DND-41 (cell line): ENCODE measurements at regions not wholly inside any gene's neighbourhood (a gene's known extent, or its start where the extent isn't known, plus 50 kb on each side); places are given as distances from the start of the nearest gene placed in this dataset.

Source experiments
- CTCF ChIP-seq: IDR thresholded peaks from 2 replicates; pipeline ENCODE4 v1.5.1; 2012; ENCODE audit warnings: borderline replicate concordance, low read length, moderate library complexity, mild to moderate bottlenecking; ENCODE audit not compliant: poor library complexity, severe bottlenecking; ENCODE audit errors: extremely low read depth
- EZH2 ChIP-seq: IDR thresholded peaks from 3 replicates; pipeline ENCODE4 v1.6.1; 2012; ENCODE audit warnings: borderline replicate concordance, low read depth, mild to moderate bottlenecking, moderate library complexity, low read length, inconsistent platforms; ENCODE audit not compliant: severe bottlenecking

GRCh38 chr1:53405737-53406136 is 53.5 kb upstream of the DMRTB1 start:
- TF ChIP-seq CTCF (no peak), EZH2 (no peak)
